ENCODE measurements at regions not wholly inside any gene's neighbourhood (a gene's known extent, or its start where the extent isn't known, plus 50 kb on each side); places are given as distances from the start of the nearest gene placed in this dataset.
"Not testable (repeated sequence)": the region's sequence is repeated elsewhere in the genome, so short reads cannot be mapped to it uniquely, and the experiment has no call there.

- no peaks in the 10 kb centered on the region for H3F3A ChIP-seq (ENCODE audit: low read length, unreplicated experiment)
- no peaks in the 10 kb centered on the region for H3K36me3 ChIP-seq (ENCODE audit: low read depth, low read length)
- no peak for DNase-seq
- CTCF ChIA-PET = no interaction called here
- intact Hi-C loops (cut with micrococcal nuclease) = no loop called here
- no peak for TF ChIP-seq CTCF (conservative IDR thresholded peaks at IDR 0.05; ENCODE audit: low read depth, low read length)
- TF ChIP-seq EZH2 (IDR thresholded peaks at IDR 0.05; ENCODE audit: low read length, unreplicated experiment) = no peak
- TF ChIP-seq EZH2phosphoT487 (IDR thresholded peaks at IDR 0.05; ENCODE audit: borderline replicate concordance, low read length) = no peak
- no peaks in the 10 kb centered on the region for H3K79me2 ChIP-seq (ENCODE audit: low read length)
- H3K9me2 ChIP-seq (replicated peaks; ENCODE audit: low read length) = no peaks in the 10 kb centered on the region
- no peak for ATAC-seq
- POLR2A ChIA-PET (ENCODE audit: unreplicated experiment) = no interaction called here
- no peaks in the 10 kb centered on the region for H3K27me3 ChIP-seq (ENCODE audit: low read length)
- H3K4me2 ChIP-seq (ENCODE audit: low read length) = no peak overlapping the region
- BruUV-seq (replicated peaks) = no TSS peak
- no peaks in the 10 kb centered on the region for H4K20me1 ChIP-seq (ENCODE audit: low read length)
- H3K9ac ChIP-seq (ENCODE audit: low read length) = no peak overlapping the region
- H3K4me1 ChIP-seq (ENCODE audit: insufficient read depth, low read length) = peaks cover 15% of the 10 kb centered on the region
- H3K4me3 ChIP-seq (ENCODE audit: low read length) = no peak overlapping the region
- H3K9me3 ChIP-seq (ENCODE audit: low read length) = no peaks in the 10 kb centered on the region
- no peak overlapping the region for H2AFZ ChIP-seq (ENCODE audit: low read length)
- no peak overlapping the region for H3K27ac ChIP-seq (ENCODE audit: low read length)
Measured at GRCh38 chr1:232333419-232333767, 296.5 kb downstream of the SIPA1L2 start.

- intact Hi-C loops (cut with micrococcal nuclease); H3K9me3 ChIP-seq (ENCODE audit: low read length); H3K9ac ChIP-seq (ENCODE audit: low read length); H3K27ac ChIP-seq (ENCODE audit: low read length); ATAC-seq; H3K9me2 ChIP-seq (replicated peaks; ENCODE audit: low read length); BruUV-seq (replicated peaks); POLR2A ChIA-PET (ENCODE audit: unreplicated experiment); H3K36me3 ChIP-seq (ENCODE audit: low read depth, low read length); H3F3A ChIP-seq (ENCODE audit: low read length, unreplicated experiment); H3K4me3 ChIP-seq (ENCODE audit: low read length); H2AFZ ChIP-seq (ENCODE audit: low read length); CTCF ChIA-PET; DNase-seq; H3K27me3 ChIP-seq (ENCODE audit: low read length); H4K20me1 ChIP-seq (ENCODE audit: low read length); H3K4me2 ChIP-seq (ENCODE audit: low read length); H3K79me2 ChIP-seq (ENCODE audit: low read length): not testable (repeated sequence)
- peaks cover 15% of the 10 kb centered on the region for H3K4me1 ChIP-seq (ENCODE audit: insufficient read depth, low read length)
Measured at GRCh38 chr1:232332710-232333418, 297.1 kb downstream of the SIPA1L2 start.

- H3K9me3 ChIP-seq (ENCODE audit: low read length) = no peaks in the 10 kb centered on the region
- H3K4me3 ChIP-seq (ENCODE audit: low read length) = no peak overlapping the region
- no peak overlapping the region for H2AFZ ChIP-seq (ENCODE audit: low read length)
- H3K27me3 ChIP-seq (ENCODE audit: low read length) = no peaks in the 10 kb centered on the region
- TF ChIP-seq EZH2phosphoT487 (IDR thresholded peaks at IDR 0.05; ENCODE audit: borderline replicate concordance, low read length) = no peak
- no peak for TF ChIP-seq EZH2 (IDR thresholded peaks at IDR 0.05; ENCODE audit: low read length, unreplicated experiment)
- TF ChIP-seq CTCF (conservative IDR thresholded peaks at IDR 0.05; ENCODE audit: low read depth, low read length) = no peak
- CTCF ChIA-PET = no interaction called here
- H3K9me2 ChIP-seq (replicated peaks; ENCODE audit: low read length) = no peaks in the 10 kb centered on the region
- POLR2A ChIA-PET (ENCODE audit: unreplicated experiment) = no interaction called here
- no peaks in the 10 kb centered on the region for H3K36me3 ChIP-seq (ENCODE audit: low read depth, low read length)
- no peaks in the 10 kb centered on the region for H4K20me1 ChIP-seq (ENCODE audit: low read length)
- H3F3A ChIP-seq (ENCODE audit: low read length, unreplicated experiment) = no peaks in the 10 kb centered on the region
- H3K4me1 ChIP-seq (ENCODE audit: insufficient read depth, low read length) = no peaks in the 10 kb centered on the region
- intact Hi-C loops (cut with micrococcal nuclease) = loop anchor here (2.0 kb wide), 1 partner anchor 32 kb away; no protein-coding TSS in a partner anchor
- BruUV-seq (replicated peaks) = no TSS peak
- H3K4me2 ChIP-seq (ENCODE audit: low read length) = no peak overlapping the region
- no peaks in the 10 kb centered on the region for H3K79me2 ChIP-seq (ENCODE audit: low read length)
- no peak overlapping the region for H3K27ac ChIP-seq (ENCODE audit: low read length)
- ATAC-seq (no peak), DNase-seq (no peak)
- H3K9ac ChIP-seq (ENCODE audit: low read length) = no peak overlapping the region
Measured at GRCh38 chr1:232329103-232329813, 300.7 kb downstream of the SIPA1L2 start.

All from PC-3 (cell line).